Astrocyte of the spinal cord (primary cell): ENCODE measurements at regions not wholly inside any gene's neighbourhood (a gene's known extent, or its start where the extent isn't known, plus 50 kb on each side); places are given as distances from the start of the nearest gene placed in this dataset.
"Not testable (repeated sequence)": the region's sequence is repeated elsewhere in the genome, so short reads cannot be mapped to it uniquely, and the experiment has no call there.

Experiments used
- DNase-seq: peaks from one replicate; pipeline ENCODE4 v3.0.0; 2011; ENCODE audit warnings: low read depth, low spot score
- H3K4me3 ChIP-seq: 2 replicates; pipeline ENCODE4 v1.5.1; 2011; ENCODE audit warnings: low read depth, mild to moderate bottlenecking, low read length, moderate library complexity
- in situ Hi-C: cut with HindIII; loops from 2 replicates; pipeline ENCODE4 v1.10.0; 2017; ENCODE audit warnings: low sequenced_read_pairs
- TF ChIP-seq, protein P1 (sequence below): IDR thresholded peaks from 2 replicates; pipeline ENCODE4 v1.5.1; 2012; ENCODE audit warnings: low read depth, mild to moderate bottlenecking, low read length, inconsistent platforms

GRCh38 chr9:78112406-78112805 is 80.8 kb upstream of the GNAQ start:
- in situ Hi-C loops = no loop called here
- no peak overlapping the region for H3K4me3 ChIP-seq
- TF ChIP-seq, protein P1, sequence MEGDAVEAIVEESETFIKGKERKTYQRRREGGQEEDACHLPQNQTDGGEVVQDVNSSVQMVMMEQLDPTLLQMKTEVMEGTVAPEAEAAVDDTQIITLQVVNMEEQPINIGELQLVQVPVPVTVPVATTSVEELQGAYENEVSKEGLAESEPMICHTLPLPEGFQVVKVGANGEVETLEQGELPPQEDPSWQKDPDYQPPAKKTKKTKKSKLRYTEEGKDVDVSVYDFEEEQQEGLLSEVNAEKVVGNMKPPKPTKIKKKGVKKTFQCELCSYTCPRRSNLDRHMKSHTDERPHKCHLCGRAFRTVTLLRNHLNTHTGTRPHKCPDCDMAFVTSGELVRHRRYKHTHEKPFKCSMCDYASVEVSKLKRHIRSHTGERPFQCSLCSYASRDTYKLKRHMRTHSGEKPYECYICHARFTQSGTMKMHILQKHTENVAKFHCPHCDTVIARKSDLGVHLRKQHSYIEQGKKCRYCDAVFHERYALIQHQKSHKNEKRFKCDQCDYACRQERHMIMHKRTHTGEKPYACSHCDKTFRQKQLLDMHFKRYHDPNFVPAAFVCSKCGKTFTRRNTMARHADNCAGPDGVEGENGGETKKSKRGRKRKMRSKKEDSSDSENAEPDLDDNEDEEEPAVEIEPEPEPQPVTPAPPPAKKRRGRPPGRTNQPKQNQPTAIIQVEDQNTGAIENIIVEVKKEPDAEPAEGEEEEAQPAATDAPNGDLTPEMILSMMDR = no peak
- DNase-seq = no peak

GRCh38 chr9:78112004-78112403 is 80.4 kb upstream of the GNAQ start:
- in situ Hi-C loops = no loop called here
- DNase-seq = no peak
- TF ChIP-seq, protein P1 = no peak
- H3K4me3 ChIP-seq = no peak overlapping the region

DNA sequence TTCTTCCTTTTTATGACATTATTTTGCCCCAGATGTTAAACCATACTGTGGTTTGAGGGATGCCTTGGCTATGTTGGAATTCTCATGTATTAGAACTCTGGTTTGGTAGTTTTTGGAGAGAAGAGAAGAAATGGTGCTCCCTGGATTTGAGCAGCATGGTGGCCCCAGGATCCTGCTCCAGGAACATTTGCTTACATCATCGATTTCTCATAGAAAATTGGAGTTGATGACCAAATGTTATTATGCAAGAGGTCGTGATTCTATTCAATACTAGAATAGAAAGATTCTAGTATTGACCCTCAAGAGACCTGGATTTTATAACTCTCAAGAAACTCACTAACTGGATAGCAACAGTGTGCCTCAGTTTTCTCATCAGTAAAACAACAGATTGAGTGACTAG is 77.5 kb upstream of the GNAQ start:
- in situ Hi-C loops = no loop called here

GRCh38 chr9:78106586-78106985 is 75.0 kb upstream of the GNAQ start:
- DNase-seq, in situ Hi-C loops, H3K4me3 ChIP-seq: not testable (repeated sequence)

More for the DNA sequence above, 77.5 kb upstream of the GNAQ start:
- DNase-seq = no peak
- H3K4me3 ChIP-seq = no peak overlapping the region
- TF ChIP-seq, protein P1 = no peak

- in situ Hi-C loops = no loop called here
- no peak overlapping the region for H3K4me3 ChIP-seq
- TF ChIP-seq, protein P1 = no peak
- no peak for DNase-seq
Observed at GRCh38 chr9:78103971-78104433, 72.4 kb upstream of the GNAQ start.

- no peak for DNase-seq
Observed at GRCh38 chr9:78101247-78101646, 69.6 kb upstream of the GNAQ start.

GRCh38 chr9:78097541-78097940 is 65.9 kb upstream of the GNAQ start:
- H3K4me3 ChIP-seq = no peak overlapping the region
- DNase-seq = no peak
- in situ Hi-C loops = no loop called here
- TF ChIP-seq, protein P1 = no peak

More at GRCh38 chr9:78101247-78101646, 69.6 kb upstream of the GNAQ start:
- in situ Hi-C loops = no loop called here
- H3K4me3 ChIP-seq = no peak overlapping the region
- TF ChIP-seq, protein P1 = no peak
